Osteoblast (primary cell): ENCODE measurements at regions not wholly inside any gene's neighbourhood (a gene's known extent, or its start where the extent isn't known, plus 50 kb on each side); places are given as distances from the start of the nearest gene placed in this dataset.

Experiments
- DNase-seq: peaks from one replicate; pipeline ENCODE4 v3.0.0; 2011; ENCODE audit warnings: low spot score, mixed read lengths; ENCODE audit not compliant: insufficient read length; ENCODE audit errors: missing footprints
- H2AFZ ChIP-seq: 2 replicates; pipeline ENCODE4 v1.6.0; 2011; ENCODE audit warnings: mild to moderate bottlenecking, low read length
- H3K27ac ChIP-seq: 2 replicates; pipeline ENCODE4 v1.5.1; 2011; ENCODE audit warnings: mild to moderate bottlenecking, low read depth, low read length, moderate library complexity
- H3K27me3 ChIP-seq: 2 replicates; pipeline ENCODE4 v1.6.0; 2012; ENCODE audit warnings: mild to moderate bottlenecking, control low read depth, inconsistent platforms, low read length, moderate library complexity; ENCODE audit not compliant: insufficient read depth
- H3K36me3 ChIP-seq: 2 replicates; pipeline ENCODE4 v1.5.1; 2011; ENCODE audit warnings: mild to moderate bottlenecking, low read length, control low read depth, moderate library complexity; ENCODE audit not compliant: insufficient read depth
- H3K4me1 ChIP-seq: 2 replicates; pipeline ENCODE4 v1.5.1; 2011; ENCODE audit warnings: mild to moderate bottlenecking, low read length, control low read depth, moderate library complexity; ENCODE audit not compliant: insufficient read depth
- H3K4me2 ChIP-seq: 2 replicates; pipeline ENCODE4 v1.6.0; 2011; ENCODE audit warnings: mild to moderate bottlenecking, low read length; ENCODE audit not compliant: insufficient read depth
- H3K4me3 ChIP-seq: fragments of 200-600 bp; sonication (generic); 3 replicates; pipeline ENCODE4 v1.5.1; 2012; ENCODE audit warnings: mild to moderate bottlenecking, low read length, inconsistent platforms; ENCODE audit not compliant: insufficient read depth
- H3K79me2 ChIP-seq: 2 replicates; pipeline ENCODE4 v1.6.0; 2012; ENCODE audit warnings: mild to moderate bottlenecking, low read length, control low read depth, inconsistent platforms; ENCODE audit not compliant: insufficient read depth
- H3K9me3 ChIP-seq: 2 replicates; pipeline ENCODE4 v1.5.1; 2011; ENCODE audit warnings: low read depth, low read length, control low read depth
- H4K20me1 ChIP-seq: 2 replicates; pipeline ENCODE4 v1.6.0; 2012; ENCODE audit warnings: mild to moderate bottlenecking, low read length, control low read depth; ENCODE audit not compliant: insufficient read depth
- CTCF ChIP-seq: IDR thresholded peaks from 2 replicates; pipeline ENCODE4 v1.5.1; 2011; ENCODE audit warnings: mild to moderate bottlenecking, low read depth, low read length, moderate library complexity; ENCODE audit errors: extremely low read depth

GRCh38 chr6:15822835-15823234 is 160.0 kb upstream of the DTNBP1 start:
- Histone ChIP-seq H2AFZ (no peak overlapping the region), H3K4me2 (no peak overlapping the region), H3K9me3 (no peaks in the 10 kb centered on the region), H3K4me3 (no peak overlapping the region), H3K27ac (no peak overlapping the region), H3K36me3 (no peaks in the 10 kb centered on the region), H3K4me1 (no peaks in the 10 kb centered on the region), H4K20me1 (no peaks in the 10 kb centered on the region), H3K79me2 (no peaks in the 10 kb centered on the region), H3K27me3 (no peaks in the 10 kb centered on the region)
- no peak for DNase-seq
- TF ChIP-seq CTCF = no peak

GRCh38 chr6:15819841-15820240 is 157.0 kb upstream of the DTNBP1 start:
- Histone ChIP-seq H3K4me3 (no peak overlapping the region), H3K4me1 (no peaks in the 10 kb centered on the region), H3K79me2 (no peaks in the 10 kb centered on the region), H3K9me3 (no peaks in the 10 kb centered on the region), H3K27ac (no peak overlapping the region), H3K36me3 (no peaks in the 10 kb centered on the region), H2AFZ (no peak overlapping the region), H3K4me2 (no peak overlapping the region), H3K27me3 (no peaks in the 10 kb centered on the region), H4K20me1 (no peaks in the 10 kb centered on the region)
- TF ChIP-seq CTCF = no peak
- no peak for DNase-seq

DNA sequence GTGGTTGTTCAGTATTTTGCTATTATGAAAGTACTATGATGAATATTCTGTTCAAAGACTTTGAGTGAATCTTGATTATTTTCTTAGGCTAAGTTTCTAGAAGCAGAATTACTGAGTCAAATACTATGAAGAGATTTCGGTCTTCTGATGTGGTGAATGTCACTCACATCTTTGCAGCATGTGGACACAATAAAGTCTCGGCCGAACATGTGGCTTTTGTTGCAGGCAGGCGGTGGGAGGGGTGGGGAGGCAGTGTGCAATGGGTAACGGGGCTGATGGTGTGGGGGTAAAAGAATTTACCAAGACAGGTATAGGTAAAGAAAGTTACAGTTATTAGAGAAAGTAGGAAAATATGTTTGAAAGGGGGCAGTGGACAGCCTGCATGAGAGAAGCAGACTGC is 156.4 kb upstream of the DTNBP1 start:
- no peak for TF ChIP-seq CTCF
- Histone ChIP-seq H3K9me3 (no peaks in the 10 kb centered on the region), H3K79me2 (no peaks in the 10 kb centered on the region), H3K4me1 (no peaks in the 10 kb centered on the region), H3K27me3 (no peaks in the 10 kb centered on the region), H3K4me2 (no peak overlapping the region), H3K27ac (no peak overlapping the region), H2AFZ (no peak overlapping the region), H4K20me1 (no peaks in the 10 kb centered on the region), H3K4me3 (no peak overlapping the region), H3K36me3 (no peaks in the 10 kb centered on the region)
- DNase-seq = no peak

DNA sequence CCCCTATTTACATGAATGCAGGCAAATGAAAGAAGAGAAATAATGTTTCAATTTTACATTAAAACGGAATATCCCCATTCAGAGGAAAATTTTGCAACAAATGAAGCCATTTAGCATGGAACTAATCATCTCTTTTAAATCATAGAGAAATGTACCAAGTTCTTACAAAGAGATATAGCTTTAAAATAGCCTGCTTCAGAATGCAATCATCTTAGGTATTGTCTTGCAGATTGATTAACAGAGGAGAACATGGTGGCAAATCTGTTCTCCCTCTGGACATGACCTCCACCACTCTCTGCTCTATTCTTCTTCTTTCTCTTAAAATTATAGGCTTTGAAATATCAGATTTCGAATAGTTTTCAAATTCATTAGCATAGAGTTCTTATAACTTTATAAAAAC is 155.7 kb upstream of the DTNBP1 start:
- Histone ChIP-seq H3K27ac (no peak overlapping the region), H2AFZ (no peak overlapping the region), H3K9me3 (no peaks in the 10 kb centered on the region), H4K20me1 (no peaks in the 10 kb centered on the region), H3K4me1 (no peaks in the 10 kb centered on the region), H3K4me3 (no peak overlapping the region), H3K79me2 (no peaks in the 10 kb centered on the region), H3K27me3 (no peaks in the 10 kb centered on the region), H3K36me3 (no peaks in the 10 kb centered on the region), H3K4me2 (no peak overlapping the region)
- peak; percentile 26 for DNase-seq
- no peak for TF ChIP-seq CTCF
